ENCODE measurements at regions not wholly inside any gene's neighbourhood (a gene's known extent, or its start where the extent isn't known, plus 50 kb on each side); places are given as distances from the start of the nearest gene placed in this dataset.

GRCh38 chr6:145547594-145548335 lies 187.6 kb downstream of the EPM2A start:
- no peaks in the 10 kb centered on the region for H3K36me3 ChIP-seq
- no peak overlapping the region for H3K9ac ChIP-seq (ENCODE audit: low read depth in 2 of 2, low read length in 2 of 2)
- no peak for DNase-seq
- intact Hi-C loops (cut with DNase I): no loop called here
- no peaks in the 10 kb centered on the region for H3K9me3 ChIP-seq
- H3K4me1 ChIP-seq: no peaks in the 10 kb centered on the region
- TF ChIP-seq CTCF (IDR thresholded peaks at IDR 0.05): no peak
- H3K27me3 ChIP-seq: no peaks in the 10 kb centered on the region
- no peak overlapping the region for H3K27ac ChIP-seq
- H3K4me3 ChIP-seq: no peak overlapping the region

GRCh38 chr6:145548933-145549648 lies 186.2 kb downstream of the EPM2A start:
- Histone ChIP-seq H3K4me1 (no peaks in the 10 kb centered on the region), H3K9me3 (no peaks in the 10 kb centered on the region), H3K4me3 (no peak overlapping the region), H3K9ac (ENCODE audit: low read depth in 2 of 2, low read length in 2 of 2) (no peak overlapping the region), H3K36me3 (no peaks in the 10 kb centered on the region), H3K27ac (no peak overlapping the region), H3K27me3 (no peaks in the 10 kb centered on the region)
- DNase-seq: no peak
- intact Hi-C loops (cut with DNase I): no loop called here
- TF ChIP-seq CTCF (IDR thresholded peaks at IDR 0.05): no peak

- Histone ChIP-seq H3K4me3 (no peak overlapping the region), H3K4me1 (no peaks in the 10 kb centered on the region), H3K27ac (no peak overlapping the region), H3K9ac (ENCODE audit: low read depth in 2 of 2, low read length in 2 of 2) (no peak overlapping the region), H3K36me3 (no peaks in the 10 kb centered on the region), H3K27me3 (no peaks in the 10 kb centered on the region), H3K9me3 (no peaks in the 10 kb centered on the region)
- no peak for TF ChIP-seq CTCF (IDR thresholded peaks at IDR 0.05)
- intact Hi-C loops (cut with DNase I): no loop called here
- no peak for DNase-seq
Observed at GRCh38 chr6:145551164-145551563, 184.2 kb downstream of the EPM2A start.

- intact Hi-C loops (cut with DNase I): no loop called here
- no peaks in the 10 kb centered on the region for H3K9me3 ChIP-seq
- H3K36me3 ChIP-seq: no peaks in the 10 kb centered on the region
- no peak overlapping the region for H3K27ac ChIP-seq
- H3K27me3 ChIP-seq: no peaks in the 10 kb centered on the region
- DNase-seq: no peak
- H3K9ac ChIP-seq (ENCODE audit: low read depth in 2 of 2, low read length in 2 of 2): no peak overlapping the region
- no peaks in the 10 kb centered on the region for H3K4me1 ChIP-seq
- H3K4me3 ChIP-seq: no peak overlapping the region
- no peak for TF ChIP-seq CTCF (IDR thresholded peaks at IDR 0.05)
Observed at GRCh38 chr6:145555084-145555483, 180.2 kb downstream of the EPM2A start.

GRCh38 chr6:145557474-145557873 lies 177.8 kb downstream of the EPM2A start:
- intact Hi-C loops (cut with DNase I): no loop called here
- Histone ChIP-seq H3K27me3 (no peaks in the 10 kb centered on the region), H3K4me1 (no peaks in the 10 kb centered on the region), H3K4me3 (no peak overlapping the region), H3K27ac (no peak overlapping the region), H3K9ac (ENCODE audit: low read depth in 2 of 2, low read length in 2 of 2) (no peak overlapping the region), H3K9me3 (no peaks in the 10 kb centered on the region), H3K36me3 (no peaks in the 10 kb centered on the region)
- TF ChIP-seq CTCF (IDR thresholded peaks at IDR 0.05): no peak
- no peak for DNase-seq
